ENCODE measurements at regions not wholly inside any gene's neighbourhood (a gene's known extent, or its start where the extent isn't known, plus 50 kb on each side); places are given as distances from the start of the nearest gene placed in this dataset.
"Not testable (repeated sequence)": the region's sequence is repeated elsewhere in the genome, so short reads cannot be mapped to it uniquely, and the experiment has no call there.

DNA sequence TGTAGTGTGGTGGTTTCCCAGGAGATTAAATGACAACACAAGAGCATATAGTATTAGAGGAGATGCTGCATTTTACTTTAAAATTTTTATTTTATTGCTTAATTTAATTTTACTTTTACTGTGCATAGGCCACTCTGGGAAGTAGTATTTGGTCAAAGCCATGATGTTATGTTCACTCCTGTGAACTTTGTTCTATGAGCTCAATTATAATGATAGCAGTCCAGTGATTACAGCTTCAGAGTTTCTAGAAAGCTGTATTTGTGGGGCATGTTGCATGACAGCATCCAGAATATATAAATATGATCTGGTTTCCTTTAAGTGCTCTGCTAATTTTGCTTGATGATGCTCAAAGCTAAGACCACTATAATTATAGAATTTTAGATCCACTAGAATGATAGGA, 338.6 kb downstream of the NSUN3 start:
- DNase-seq (ENCODE audit: extremely low read depth, low read depth): no peak
- TF ChIP-seq, protein P1, sequence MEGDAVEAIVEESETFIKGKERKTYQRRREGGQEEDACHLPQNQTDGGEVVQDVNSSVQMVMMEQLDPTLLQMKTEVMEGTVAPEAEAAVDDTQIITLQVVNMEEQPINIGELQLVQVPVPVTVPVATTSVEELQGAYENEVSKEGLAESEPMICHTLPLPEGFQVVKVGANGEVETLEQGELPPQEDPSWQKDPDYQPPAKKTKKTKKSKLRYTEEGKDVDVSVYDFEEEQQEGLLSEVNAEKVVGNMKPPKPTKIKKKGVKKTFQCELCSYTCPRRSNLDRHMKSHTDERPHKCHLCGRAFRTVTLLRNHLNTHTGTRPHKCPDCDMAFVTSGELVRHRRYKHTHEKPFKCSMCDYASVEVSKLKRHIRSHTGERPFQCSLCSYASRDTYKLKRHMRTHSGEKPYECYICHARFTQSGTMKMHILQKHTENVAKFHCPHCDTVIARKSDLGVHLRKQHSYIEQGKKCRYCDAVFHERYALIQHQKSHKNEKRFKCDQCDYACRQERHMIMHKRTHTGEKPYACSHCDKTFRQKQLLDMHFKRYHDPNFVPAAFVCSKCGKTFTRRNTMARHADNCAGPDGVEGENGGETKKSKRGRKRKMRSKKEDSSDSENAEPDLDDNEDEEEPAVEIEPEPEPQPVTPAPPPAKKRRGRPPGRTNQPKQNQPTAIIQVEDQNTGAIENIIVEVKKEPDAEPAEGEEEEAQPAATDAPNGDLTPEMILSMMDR (IDR thresholded peaks at IDR 0.05; ENCODE audit: low read depth, low read length): no peak

DNA sequence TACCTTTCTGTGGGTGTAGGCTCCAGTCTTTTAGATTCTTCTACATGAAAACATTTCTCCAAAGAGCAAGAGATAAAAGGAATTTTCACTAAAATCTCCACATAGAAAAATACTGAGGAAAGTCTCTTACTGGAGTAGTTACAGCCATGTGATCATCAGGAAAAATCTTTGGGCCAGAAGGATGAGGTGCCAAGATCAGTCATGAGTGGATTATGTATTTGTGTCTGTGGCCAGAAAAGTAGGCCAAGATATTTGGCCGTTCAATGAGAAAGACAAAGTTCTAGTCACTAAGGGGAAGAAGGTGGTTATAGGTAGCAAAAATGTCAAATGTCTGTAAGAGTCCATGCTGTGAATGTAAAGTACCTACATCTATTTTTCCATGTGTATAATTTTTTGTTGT, 339.3 kb downstream of the NSUN3 start:
- TF ChIP-seq, protein P1 (IDR thresholded peaks at IDR 0.05; ENCODE audit: low read depth, low read length): no peak
- DNase-seq (ENCODE audit: extremely low read depth, low read depth): no peak

DNA sequence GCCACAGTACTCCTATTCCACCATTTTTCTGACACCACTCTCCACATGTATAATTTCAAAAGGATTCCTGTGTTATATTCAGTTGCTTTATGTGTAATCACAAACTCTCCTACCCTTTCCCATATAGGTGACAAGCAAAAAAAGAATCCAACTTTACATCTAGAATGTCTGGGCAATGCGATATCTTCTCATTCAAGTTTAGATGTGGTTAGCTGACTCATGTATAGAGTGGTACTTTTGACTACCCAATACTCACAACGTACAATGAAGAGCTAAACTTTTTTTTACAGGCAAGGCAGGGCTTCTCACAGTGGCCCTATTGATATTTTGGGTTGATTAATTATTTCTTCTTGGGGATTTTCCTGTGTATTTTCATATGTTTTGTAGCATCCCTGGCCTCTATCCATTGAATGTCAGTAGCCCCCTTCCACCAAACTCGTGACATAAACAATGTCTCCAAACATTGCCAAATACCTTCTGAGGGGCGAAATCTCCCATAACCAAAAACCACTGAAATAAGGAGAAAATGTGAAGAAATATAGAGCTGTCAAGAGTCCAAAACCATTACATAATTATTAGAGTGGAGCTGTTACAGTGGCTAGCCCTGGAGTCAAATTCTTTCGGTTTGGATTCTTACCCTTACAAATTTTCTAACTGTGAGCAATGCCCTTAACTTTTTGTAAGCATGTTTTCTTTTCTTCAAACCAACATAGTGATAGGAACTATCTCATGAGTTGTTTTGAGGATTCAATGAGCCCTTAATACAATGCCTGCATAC, 342.6 kb downstream of the NSUN3 start:
- TF ChIP-seq, protein P1 (IDR thresholded peaks at IDR 0.05; ENCODE audit: low read depth, low read length): no peak
- no peak for DNase-seq (ENCODE audit: extremely low read depth, low read depth)

DNA sequence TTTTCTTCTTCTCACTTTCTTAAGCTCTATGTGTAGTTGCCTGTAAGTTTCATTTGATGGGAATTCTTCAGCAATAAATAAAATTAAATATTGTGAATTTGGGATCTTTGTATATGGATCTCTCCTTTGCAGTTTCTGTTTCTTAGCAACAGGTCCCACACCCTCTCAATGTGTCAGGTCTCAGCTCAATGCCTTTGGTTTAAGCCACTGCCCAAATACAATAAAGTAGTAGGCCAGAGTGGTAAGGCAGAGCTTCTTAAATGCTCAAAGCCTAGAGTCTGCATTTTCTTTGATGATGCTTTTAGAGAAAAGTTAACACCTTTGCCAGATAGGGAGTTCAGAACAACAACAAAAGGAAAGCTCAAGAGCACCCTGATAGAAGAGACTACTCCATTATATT, 343.7 kb downstream of the NSUN3 start:
- no peak for DNase-seq (ENCODE audit: extremely low read depth, low read depth)
- TF ChIP-seq, protein P1 (IDR thresholded peaks at IDR 0.05; ENCODE audit: low read depth, low read length): no peak

DNA sequence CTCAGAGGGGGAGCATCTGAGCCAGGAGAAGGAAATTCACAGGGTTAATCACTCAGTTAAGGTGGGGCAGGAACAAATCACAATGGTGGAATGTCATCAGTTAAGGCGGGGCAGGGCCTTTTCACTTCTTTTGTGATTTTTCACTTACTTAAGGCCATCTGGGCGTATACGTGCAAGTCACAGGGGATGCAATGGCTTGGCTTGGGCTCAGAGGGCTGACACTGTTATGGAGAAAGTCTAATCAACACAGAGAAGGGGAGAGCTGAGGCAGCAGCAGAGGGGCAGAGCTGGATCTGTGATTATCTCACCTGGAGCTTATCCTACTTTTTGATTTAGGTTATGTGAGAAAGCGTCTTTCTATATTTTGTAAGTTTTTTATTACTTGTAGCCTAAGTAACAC, 350.1 kb downstream of the NSUN3 start:
- not testable (repeated sequence) for DNase-seq (ENCODE audit: extremely low read depth, low read depth)

DNA sequence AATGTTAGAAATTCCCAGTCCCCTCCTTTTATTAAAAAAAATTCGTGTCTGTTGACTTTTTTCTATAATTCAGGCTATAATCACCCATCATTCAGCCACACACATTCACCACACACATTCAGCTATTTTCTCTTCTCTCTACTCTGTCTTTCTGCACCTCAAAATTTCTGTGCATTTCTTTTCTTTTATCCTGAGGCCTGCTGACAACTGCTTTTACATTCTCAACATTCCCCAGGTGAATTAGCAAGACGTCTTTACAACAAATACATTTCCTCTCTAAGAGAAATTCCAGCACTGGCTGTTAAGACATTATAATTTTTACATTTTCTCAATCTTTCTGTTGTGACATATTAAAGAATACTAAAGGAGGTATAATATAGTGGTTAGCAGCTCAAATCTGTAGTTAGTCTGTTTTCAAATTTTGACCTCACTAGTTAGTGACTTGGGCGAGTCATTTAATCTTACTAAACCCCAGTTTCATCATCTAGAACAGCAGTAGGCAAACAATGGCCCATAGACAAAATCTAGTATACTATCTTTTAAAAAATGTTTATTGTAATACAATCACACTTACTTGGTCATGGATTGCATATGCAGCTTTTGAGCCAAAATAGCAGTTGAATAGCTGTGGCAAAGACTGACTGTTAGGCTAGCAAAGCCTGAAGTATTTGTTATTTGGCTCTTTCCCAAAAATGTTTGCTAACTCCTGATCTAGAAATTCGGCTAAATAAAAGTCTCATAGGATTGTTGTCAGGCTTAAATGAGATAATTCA, 350.7 kb downstream of the NSUN3 start:
- peak; percentile 22 for DNase-seq (ENCODE audit: extremely low read depth, low read depth)

DNA sequence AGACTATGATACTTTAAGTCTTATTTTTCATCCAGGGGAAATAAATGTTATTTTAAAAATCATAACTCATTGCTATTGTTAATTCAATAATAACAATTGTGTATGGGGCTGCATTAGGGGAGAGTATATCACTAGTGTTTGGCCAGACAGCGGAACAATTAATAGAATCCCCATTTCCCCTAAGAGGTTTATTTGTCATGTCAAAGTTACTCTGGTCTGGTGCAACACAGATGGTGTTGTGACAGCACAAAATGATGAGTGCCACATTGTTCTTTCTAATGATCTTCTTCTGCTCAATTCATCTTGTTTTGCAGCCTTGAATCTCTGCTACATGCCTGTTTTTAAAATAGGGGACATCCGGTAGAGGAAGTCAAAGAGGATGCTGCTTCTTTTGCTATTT, 351.6 kb downstream of the NSUN3 start:
- DNase-seq (ENCODE audit: extremely low read depth, low read depth): no peak
- TF ChIP-seq, protein P1 (IDR thresholded peaks at IDR 0.05; ENCODE audit: low read depth, low read length): no peak

More for the DNA sequence above, 350.7 kb downstream of the NSUN3 start:
- TF ChIP-seq, protein P1 (IDR thresholded peaks at IDR 0.05; ENCODE audit: low read depth, low read length): no peak

All from AG09319 (cell line).